Thymus (tissue), 11 donors: ENCODE measurements at regions not wholly inside any gene's neighbourhood (a gene's known extent, or its start where the extent isn't known, plus 50 kb on each side); places are given as distances from the start of the nearest gene placed in this dataset.

Experiments used
- DNase-seq, 9 donors: peaks; one replicate each; pipeline ENCODE4 v3.0.0-alpha.2; 2013; ENCODE audit warnings: low spot score in 9 of 9, low read depth in 6 of 9, missing footprints in 1 of 9
- H3K27ac ChIP-seq, 2 donors: one replicate each; pipeline ENCODE4 v1.5.1; 2013; ENCODE audit warnings: control low read depth in 1 of 2, low read depth in 1 of 2, low read length in 1 of 2, mild to moderate bottlenecking in 1 of 2, moderate library complexity in 1 of 2
- H3K27me3 ChIP-seq, 2 donors: one replicate each; pipeline ENCODE4 v1.5.1; 2013; ENCODE audit warnings: low read length in 1 of 2; ENCODE audit not compliant: control insufficient read depth in 2 of 2, insufficient read depth in 1 of 2
- H3K36me3 ChIP-seq, 2 donors: one replicate each; pipeline ENCODE4 v1.5.1; 2013; ENCODE audit warnings: low read length in 1 of 2, mild to moderate bottlenecking in 1 of 2, moderate library complexity in 1 of 2; ENCODE audit not compliant: control insufficient read depth in 2 of 2, insufficient read depth in 2 of 2
- H3K4me1 ChIP-seq, 2 donors: one replicate each; pipeline ENCODE4 v1.5.1; 2013; ENCODE audit warnings: low read length in 2 of 2; ENCODE audit not compliant: control insufficient read depth in 2 of 2, insufficient read depth in 2 of 2
- H3K4me3 ChIP-seq, 2 donors: one replicate each; pipeline ENCODE4 v1.5.1; 2013; ENCODE audit warnings: low read length in 2 of 2, control low read depth in 1 of 2, mild to moderate bottlenecking in 1 of 2
- H3K9me3 ChIP-seq, 2 donors: one replicate each; pipeline ENCODE4 v1.5.1; 2013; ENCODE audit warnings: low read length in 1 of 2, mild to moderate bottlenecking in 1 of 2; ENCODE audit not compliant: control insufficient read depth in 2 of 2, insufficient read depth in 1 of 2
- WGBS: extraction: QIAGEN DNeasy Blood & Tissue Kit; methylation state at CpG from one replicate; pipeline ENCODE4 v1.1.7; 2013; 5-methylcytosine and 5-hydroxymethylcytosine counted together
- donor health status: healthy.

DNA sequence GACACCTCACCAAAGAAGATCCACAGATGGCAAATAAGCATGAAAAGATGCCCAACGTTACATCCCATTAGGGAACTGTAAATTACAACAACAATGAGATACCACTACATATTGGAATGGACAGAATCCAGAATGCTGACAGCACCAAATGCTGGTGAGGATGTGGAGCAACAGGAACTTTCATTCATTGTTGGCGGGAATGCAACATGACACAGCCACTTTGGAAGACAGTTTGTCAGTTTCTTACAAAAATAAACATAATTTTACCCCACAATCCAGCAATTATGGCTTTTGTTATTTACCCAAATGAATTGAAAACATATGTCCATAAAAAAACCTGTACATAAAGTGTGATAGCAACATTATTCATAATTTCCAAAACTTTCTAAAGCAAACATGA is 176.8 kb downstream of the C7orf25 start:
- Histone ChIP-seq H3K4me1 (no peaks in the 10 kb centered on the region), H3K27me3 (no peaks in the 10 kb centered on the region), H3K9me3 (no peaks in the 10 kb centered on the region), H3K27ac (no peak overlapping the region), H3K4me3 (no peak overlapping the region), H3K36me3 (no peaks in the 10 kb centered on the region)
- DNase-seq, result no peak
- 84% methylated on average over 2 of the region's 2 CpGs for WGBS

DNA sequence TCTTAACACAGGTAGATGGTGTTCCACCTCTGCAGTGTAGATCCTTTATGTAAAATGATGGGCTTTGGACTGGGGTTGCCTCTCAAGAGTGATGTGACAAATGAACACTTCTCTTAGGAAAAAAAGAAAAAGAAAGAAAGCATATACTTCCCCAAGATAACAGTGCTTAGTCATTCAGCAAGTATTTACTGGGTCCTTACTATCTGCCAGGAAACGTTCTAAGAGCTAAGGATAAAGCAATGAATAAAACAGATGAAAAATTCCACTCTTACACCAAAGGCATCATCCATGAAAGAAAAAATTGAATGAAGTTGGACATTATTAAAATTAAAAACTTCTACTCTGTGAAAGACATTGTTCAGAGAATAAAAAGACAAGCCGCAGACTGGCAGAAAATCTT is 177.3 kb downstream of the C7orf25 start:
- Histone ChIP-seq H3K4me3 (no peak overlapping the region), H3K4me1 (no peaks in the 10 kb centered on the region), H3K9me3 (no peaks in the 10 kb centered on the region), H3K36me3 (no peaks in the 10 kb centered on the region), H3K27me3 (no peaks in the 10 kb centered on the region), H3K27ac (no peak overlapping the region)
- DNase-seq, result no peak
- 59% methylated on average over 2 of the region's 2 CpGs for WGBS

DNA sequence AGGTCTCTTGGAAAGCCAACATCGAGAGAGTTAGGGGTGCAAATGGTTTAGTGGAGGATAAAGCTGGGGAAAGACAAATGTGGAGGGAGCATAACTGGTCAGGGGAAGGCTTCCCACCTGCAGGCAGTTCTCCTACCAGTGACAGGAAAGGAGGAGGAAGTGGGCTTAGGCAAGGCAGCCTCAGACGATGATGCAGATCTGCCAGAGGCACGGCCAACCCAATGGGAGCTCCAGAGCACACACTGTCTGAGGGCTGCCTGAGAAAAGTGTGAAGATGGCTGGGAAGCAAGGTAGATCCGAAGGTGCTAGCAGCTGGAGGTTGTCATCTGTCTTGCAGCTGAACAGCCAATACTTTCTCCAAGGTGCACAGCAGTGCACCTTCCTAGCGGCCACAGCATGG is 178.8 kb downstream of the C7orf25 start:
- no peak overlapping the region for H3K4me3 ChIP-seq
- 55% methylated on average over 5 of the region's 5 CpGs for WGBS
- H3K36me3 ChIP-seq, result no peaks in the 10 kb centered on the region
- DNase-seq, result no peak
- no peaks in the 10 kb centered on the region for H3K9me3 ChIP-seq
- H3K27ac ChIP-seq, result no peak overlapping the region
- H3K27me3 ChIP-seq, result no peaks in the 10 kb centered on the region
- H3K4me1 ChIP-seq, result no peaks in the 10 kb centered on the region

- no peak overlapping the region for H3K4me3 ChIP-seq
- no peaks in the 10 kb centered on the region for H3K36me3 ChIP-seq
- H3K4me1 ChIP-seq, result no peaks in the 10 kb centered on the region
- H3K27ac ChIP-seq, result no peak overlapping the region
- no peaks in the 10 kb centered on the region for H3K27me3 ChIP-seq
- H3K9me3 ChIP-seq, result no peaks in the 10 kb centered on the region
- DNase-seq, result no peak
- WGBS, result 84% methylated on average over 1 of the region's 1 CpG
Observed at GRCh38 chr7:42730586-42730985, 181.3 kb downstream of the C7orf25 start.

DNA sequence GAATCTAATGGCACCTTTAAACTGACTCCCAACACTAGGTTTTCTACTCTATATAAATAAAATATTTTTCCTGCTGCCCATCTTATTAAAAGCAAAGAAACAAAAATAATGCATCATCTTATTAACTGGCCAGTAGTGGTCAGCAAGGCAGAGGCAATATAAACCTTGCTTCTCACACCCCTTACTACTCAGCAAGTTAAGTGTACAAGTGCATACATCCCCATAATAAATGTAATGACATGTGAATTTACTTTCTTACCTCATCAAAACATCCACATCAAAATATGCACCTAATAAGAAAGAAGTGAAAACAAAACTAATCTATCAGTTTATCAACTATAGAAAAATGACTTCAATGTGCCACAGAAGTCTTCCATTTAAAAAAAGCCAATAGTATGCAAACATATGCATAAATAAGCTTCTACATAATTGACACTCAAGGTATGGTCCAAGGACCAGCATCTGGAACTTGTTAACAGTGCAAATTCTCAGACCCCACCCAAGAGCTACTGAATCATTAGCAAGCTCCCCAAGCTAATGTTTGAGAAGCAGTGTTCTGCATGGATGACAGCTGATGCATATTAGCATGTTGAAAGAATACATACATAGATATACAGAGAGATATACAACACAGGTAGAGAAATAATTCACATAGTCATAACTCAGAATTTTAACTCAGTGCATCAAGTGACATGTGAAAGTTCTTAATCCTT is 182.7 kb downstream of the C7orf25 start:
- no peaks in the 10 kb centered on the region for H3K36me3 ChIP-seq
- no peak overlapping the region for H3K4me3 ChIP-seq
- no peaks in the 10 kb centered on the region for H3K27me3 ChIP-seq
- peaks cover 0 to 2% of the 10 kb centered on the region in 2 donors for H3K9me3 ChIP-seq
- no peak overlapping the region for H3K27ac ChIP-seq
- DNase-seq, result no peak
- no peaks in the 10 kb centered on the region for H3K4me1 ChIP-seq

DNA sequence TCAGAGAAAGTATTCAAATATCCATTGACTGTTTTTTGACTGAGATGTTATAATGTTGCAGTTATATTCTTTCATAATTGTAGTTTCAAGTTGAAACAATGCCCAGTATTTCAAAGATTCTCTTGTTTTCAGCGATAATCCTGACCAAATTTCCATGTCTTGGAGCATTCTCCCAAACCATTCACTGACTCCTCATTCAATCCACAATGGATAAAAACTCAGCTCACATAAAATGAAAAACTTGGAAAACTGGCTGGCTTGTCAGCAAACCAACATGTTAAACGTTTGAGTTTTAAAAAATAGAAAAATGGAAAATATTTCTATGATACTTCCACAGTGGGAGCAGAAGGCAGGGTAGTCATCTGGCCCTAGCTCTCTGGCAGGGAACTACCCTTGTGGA is 184.4 kb downstream of the C7orf25 start:
- Histone ChIP-seq H3K27me3 (no peaks in the 10 kb centered on the region), H3K4me1 (no peaks in the 10 kb centered on the region), H3K9me3 (peaks cover 0 to 5% of the 10 kb centered on the region in 2 donors), H3K4me3 (no peak overlapping the region), H3K27ac (no peak overlapping the region), H3K36me3 (no peaks in the 10 kb centered on the region)
- WGBS, result 68% methylated on average over 2 of the region's 2 CpGs
- no peak for DNase-seq

DNA sequence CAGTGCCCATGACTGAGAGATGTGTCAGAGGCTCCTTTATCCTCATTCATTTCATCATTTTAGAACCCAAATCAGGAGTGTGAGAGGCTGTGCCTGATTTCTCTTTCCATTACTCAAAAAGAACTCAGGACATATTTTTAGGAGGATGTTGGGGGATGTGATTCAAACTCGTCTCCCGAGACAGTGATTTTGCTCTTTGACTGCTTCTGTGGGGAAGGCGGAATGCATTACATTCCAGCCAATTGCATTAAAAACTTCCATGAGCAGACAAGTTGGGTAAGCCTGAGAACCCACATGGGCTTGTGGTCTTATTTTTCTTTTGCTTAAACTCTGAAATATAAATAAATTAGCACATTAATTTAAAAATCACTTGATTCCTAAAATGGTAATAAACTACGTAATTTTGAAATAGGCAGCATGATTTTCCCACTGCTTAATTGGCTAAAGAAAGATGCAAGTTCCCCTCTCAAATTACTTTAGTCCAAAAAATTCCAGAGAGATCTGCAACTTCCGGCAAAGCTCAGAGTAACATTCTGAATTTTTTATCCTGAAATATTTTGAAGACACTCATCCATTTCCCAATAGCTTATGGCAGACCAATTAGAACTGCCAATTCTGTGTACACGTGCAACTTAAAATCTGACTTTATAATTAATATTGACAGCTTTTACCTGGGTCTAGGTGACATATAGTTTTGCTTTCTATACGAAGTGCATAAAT is 185.6 kb downstream of the C7orf25 start:
- Histone ChIP-seq H3K27me3 (no peaks in the 10 kb centered on the region), H3K9me3 (peaks cover 0 to 5% of the 10 kb centered on the region in 2 donors), H3K4me1 (no peaks in the 10 kb centered on the region), H3K27ac (no peak overlapping the region), H3K4me3 (no peak overlapping the region), H3K36me3 (no peaks in the 10 kb centered on the region)
- DNase-seq, result no peak
- WGBS, result 94% methylated on average over 7 of the region's 7 CpGs

- DNase-seq, result no peak
- WGBS, result 99% methylated on average over 3 of the region's 3 CpGs
- Histone ChIP-seq H3K36me3 (no peaks in the 10 kb centered on the region), H3K27me3 (no peaks in the 10 kb centered on the region), H3K27ac (no peak overlapping the region), H3K9me3 (peaks cover 0 to 5% of the 10 kb centered on the region in 2 donors), H3K4me1 (no peaks in the 10 kb centered on the region), H3K4me3 (no peak overlapping the region)
Observed at GRCh38 chr7:42722716-42723115, 189.2 kb downstream of the C7orf25 start.

- H3K27me3 ChIP-seq, result no peaks in the 10 kb centered on the region
- H3K4me3 ChIP-seq, result no peak overlapping the region
- no peaks in the 10 kb centered on the region for H3K4me1 ChIP-seq
- H3K36me3 ChIP-seq, result no peaks in the 10 kb centered on the region
- no peak for DNase-seq
- peaks cover 0 to 5% of the 10 kb centered on the region in 2 donors for H3K9me3 ChIP-seq
- H3K27ac ChIP-seq, result no peak overlapping the region
Observed at GRCh38 chr7:42722198-42722597, 189.7 kb downstream of the C7orf25 start.
